ENCODE measurements at regions not wholly inside any gene's neighbourhood (a gene's known extent, or its start where the extent isn't known, plus 50 kb on each side); places are given as distances from the start of the nearest gene placed in this dataset.

- ChIA-PET CTCF (ENCODE audit: partially characterized antibody) (interaction anchor here (0.9 to 6.4 kb wide), 3 partner anchors 20 to 218 kb away, joined by 3 to 59 read pairs (median 3); no protein-coding TSS in a partner anchor), POLR2A (ENCODE audit: partially characterized antibody) (interaction anchor here (1.4 to 1.8 kb wide), 2 partner anchors 9 to 54 kb away, joined by 3 to 4 read pairs; no protein-coding TSS in a partner anchor)
- Histone ChIP-seq H3K23ac (ENCODE audit: insufficient read length) (no peak overlapping the region), H3K56ac (replicated peaks; ENCODE audit: insufficient read length, low read depth, low read length) (no peak overlapping the region), H3K23me2 (ENCODE audit: low read depth, low read length) (no peaks in the 10 kb centered on the region; the same call in 1 of the 2 replicates), H3K79me1 (ENCODE audit: low read depth, low read length) (no peaks in the 10 kb centered on the region), H3K9ac (replicated peaks in 1 of 4; ENCODE audit: extremely low read depth in 1 of 4, low read depth in 3 of 4, low read length in 3 of 4) (no peak overlapping the region), H4K20me1 (replicated peaks in 1 of 2; ENCODE audit: control insufficient read depth in 1 of 2, insufficient read depth in 2 of 2, low read length in 2 of 2) (no peaks in the 10 kb centered on the region), H2AFZ (ENCODE audit: low read length) (no peak overlapping the region), H3K36me3 (ENCODE audit: control insufficient read depth in 2 of 4, insufficient read depth in 4 of 4, low read length in 3 of 4) (no peaks in the 10 kb centered on the region), H3K4me3 (ENCODE audit: extremely low read depth in 1 of 4, insufficient read depth in 2 of 4, low read depth in 3 of 4, low read length in 4 of 4) (no peak overlapping the region), H3K4me1 (replicated peaks in 1 of 4; ENCODE audit: control insufficient read depth in 3 of 4, insufficient read depth in 4 of 4, low read length in 3 of 4) (peaks cover 0 to 17% (median 8%) of the 10 kb centered on the region in 4 experiments; a peak in 6 of 7 replicates), H3K27ac (ENCODE audit: low read depth, low read length) (no peak overlapping the region), H3K14ac (ENCODE audit: insufficient read length) (no peak overlapping the region), H3K4ac (replicated peaks; ENCODE audit: insufficient read length, low read depth, low read length) (no peak overlapping the region), H4K8ac (ENCODE audit: extremely low read depth, insufficient read depth, low read length) (no peak overlapping the region), H2BK5ac (ENCODE audit: low read depth, low read length) (no peak overlapping the region), H2AK5ac (ENCODE audit: low read depth, low read length) (no peak overlapping the region), H2BK20ac (ENCODE audit: low read length) (0 out of 2 replicates have a peak overlapping the region, but pooled peaks have one; percentile 67), H4K91ac (replicated peaks; ENCODE audit: insufficient read length, low read length) (no peak overlapping the region), H3K9me3 (ENCODE audit: insufficient read depth in 2 of 2, low read depth in 1 of 2, low read length in 1 of 2) (no peaks in the 10 kb centered on the region), H2BK15ac (ENCODE audit: low read length) (0 out of 2 replicates have a peak overlapping the region, but pooled peaks have one; percentile 12), H4K5ac (ENCODE audit: insufficient read length, low read depth, low read length) (no peak overlapping the region), H3K18ac (ENCODE audit: extremely low read depth, low read length) (no peak overlapping the region), H3K27me3 (replicated peaks in 1 of 4; ENCODE audit: control insufficient read depth in 3 of 4, extremely low read depth in 1 of 4, insufficient read depth in 3 of 4, low read length in 3 of 4) (no peaks in the 10 kb centered on the region), H3K79me2 (ENCODE audit: control insufficient read depth in 1 of 2, insufficient read depth in 2 of 2, low read length in 2 of 2) (no peaks in the 10 kb centered on the region), H2BK12ac (ENCODE audit: low read depth, low read length) (no peak overlapping the region), H2BK120ac (replicated peaks; ENCODE audit: low read depth, low read length) (no peak overlapping the region), H3K4me2 (ENCODE audit: insufficient read depth in 1 of 2, low read depth in 2 of 2, low read length in 2 of 2) (no peak overlapping the region)
- FAIRE-seq (no peak), DNase-seq (ENCODE audit: low read depth in 1 of 2, low spot score in 2 of 2) (no peak)
- 79% methylated on average over 8 of the region's 8 CpGs; no CpG with 5 or more reads in 1 of the 2 experiments for WGBS, 2 experiments (ENCODE audit: extremely low coverage in 1 of 2, insufficient coverage in 1 of 2, insufficient read length in 1 of 2, insufficient replicate concordance in 2 of 2, low coverage in 1 of 2, low lambda C conversion rate in 2 of 2, missing lambda C conversion rate in 1 of 2)
- no peak for TF ChIP-seq SP1 (IDR thresholded peaks at IDR 0.05; ENCODE audit: low read depth, low read length)
Measured at GRCh38 chr2:734496-734895, 57.3 kb upstream of the TMEM18 start.
